Osteocyte (in vitro differentiated cells): ENCODE measurements at regions not wholly inside any gene's neighbourhood (a gene's known extent, or its start where the extent isn't known, plus 50 kb on each side); places are given as distances from the start of the nearest gene placed in this dataset.

Source experiments
- DNase-seq: peaks from one replicate; pipeline ENCODE4 v3.0.0; 2021; ENCODE audit warnings: mixed read lengths; ENCODE audit not compliant: unreplicated experiment; ENCODE audit errors: extremely low spot score
- H3K27ac Mint-ChIP-seq: one replicate; pipeline ENCODE4 v1.8.0; 2021; ENCODE audit warnings: mild to moderate bottlenecking, mixed read lengths; ENCODE audit not compliant: unreplicated experiment
- H3K27me3 Mint-ChIP-seq: one replicate; pipeline ENCODE4 v1.8.0; 2021; ENCODE audit warnings: mixed read lengths; ENCODE audit not compliant: unreplicated experiment
- H3K36me3 Mint-ChIP-seq: one replicate; pipeline ENCODE4 v1.8.0; 2021; ENCODE audit warnings: mixed read lengths; ENCODE audit not compliant: unreplicated experiment
- H3K4me1 Mint-ChIP-seq: one replicate; pipeline ENCODE4 v1.8.0; 2021; ENCODE audit warnings: mixed read lengths; ENCODE audit not compliant: unreplicated experiment
- H3K4me3 Mint-ChIP-seq: one replicate; pipeline ENCODE4 v1.8.0; 2021; ENCODE audit warnings: mild to moderate bottlenecking, moderate library complexity, mixed read lengths; ENCODE audit not compliant: unreplicated experiment
- H3K9me3 Mint-ChIP-seq: one replicate; pipeline ENCODE4 v1.8.0; 2021; ENCODE audit warnings: mixed read lengths; ENCODE audit not compliant: unreplicated experiment
- TF ChIP-seq, protein P1 (sequence below): fragments of 200-600 bp; sonication (generic); IDR thresholded peaks from 2 replicates; pipeline ENCODE4 v1.5.0; 2021; ENCODE audit warnings: antibody characterized with exemption, mild to moderate bottlenecking, moderate library complexity

DNA sequence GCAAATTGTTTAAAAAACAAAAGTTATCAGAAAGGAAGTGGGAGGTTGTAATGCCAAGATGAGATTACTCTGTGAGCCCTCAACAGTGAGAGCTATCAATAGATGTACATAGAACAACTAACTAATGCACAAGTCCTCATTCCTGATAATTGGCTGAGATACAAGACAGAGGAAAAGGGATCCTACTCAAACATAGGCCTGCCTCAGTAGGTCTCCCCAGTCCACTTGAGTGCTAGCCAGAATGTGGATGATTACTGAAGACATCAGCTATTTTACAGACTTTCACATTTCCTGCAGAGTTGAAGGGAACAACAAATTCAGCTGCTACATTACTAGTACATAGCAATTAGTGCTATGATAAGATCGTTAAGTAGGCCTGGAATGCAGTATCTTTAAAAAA lies 981.9 kb downstream of the TUSC7 start:
- Mint-ChIP-seq H3K9me3 (no peaks in the 10 kb centered on the region), H3K4me3 (no peak overlapping the region), H3K4me1 (no peaks in the 10 kb centered on the region), H3K36me3 (no peaks in the 10 kb centered on the region), H3K27ac (no peak overlapping the region), H3K27me3 (peaks cover 15% of the 10 kb centered on the region)
- TF ChIP-seq, protein P1, sequence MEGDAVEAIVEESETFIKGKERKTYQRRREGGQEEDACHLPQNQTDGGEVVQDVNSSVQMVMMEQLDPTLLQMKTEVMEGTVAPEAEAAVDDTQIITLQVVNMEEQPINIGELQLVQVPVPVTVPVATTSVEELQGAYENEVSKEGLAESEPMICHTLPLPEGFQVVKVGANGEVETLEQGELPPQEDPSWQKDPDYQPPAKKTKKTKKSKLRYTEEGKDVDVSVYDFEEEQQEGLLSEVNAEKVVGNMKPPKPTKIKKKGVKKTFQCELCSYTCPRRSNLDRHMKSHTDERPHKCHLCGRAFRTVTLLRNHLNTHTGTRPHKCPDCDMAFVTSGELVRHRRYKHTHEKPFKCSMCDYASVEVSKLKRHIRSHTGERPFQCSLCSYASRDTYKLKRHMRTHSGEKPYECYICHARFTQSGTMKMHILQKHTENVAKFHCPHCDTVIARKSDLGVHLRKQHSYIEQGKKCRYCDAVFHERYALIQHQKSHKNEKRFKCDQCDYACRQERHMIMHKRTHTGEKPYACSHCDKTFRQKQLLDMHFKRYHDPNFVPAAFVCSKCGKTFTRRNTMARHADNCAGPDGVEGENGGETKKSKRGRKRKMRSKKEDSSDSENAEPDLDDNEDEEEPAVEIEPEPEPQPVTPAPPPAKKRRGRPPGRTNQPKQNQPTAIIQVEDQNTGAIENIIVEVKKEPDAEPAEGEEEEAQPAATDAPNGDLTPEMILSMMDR: no peak
- no peak for DNase-seq

DNA sequence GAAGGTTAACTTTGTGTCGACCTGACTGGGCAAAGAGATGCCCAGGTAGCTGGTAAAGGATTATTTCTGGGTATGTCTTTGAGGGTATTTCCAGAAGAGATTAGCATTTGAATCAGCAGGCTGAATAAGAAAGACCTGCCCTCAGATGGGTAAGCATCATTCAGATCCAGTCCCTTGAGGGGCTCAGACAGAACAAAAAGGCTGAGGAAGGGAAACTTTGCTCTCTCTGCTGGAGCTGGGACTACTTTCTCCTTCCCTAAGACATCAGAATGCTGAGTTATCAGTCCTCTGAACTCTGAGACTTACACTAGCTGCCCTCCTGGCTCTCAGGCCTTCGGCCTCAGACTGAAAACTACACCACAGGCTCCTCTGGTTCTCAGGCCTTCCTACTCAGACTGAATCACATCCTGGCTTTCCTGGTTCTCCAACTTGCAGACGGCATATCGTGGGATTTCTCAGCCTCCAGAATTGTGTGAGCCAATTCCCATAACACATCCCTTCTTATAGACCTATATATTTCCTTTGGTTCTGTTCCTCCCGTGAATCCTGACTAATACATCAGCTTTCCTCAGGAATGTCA lies 982.9 kb downstream of the TUSC7 start:
- no peaks in the 10 kb centered on the region for H3K4me1 Mint-ChIP-seq
- TF ChIP-seq, protein P1: no peak
- H3K36me3 Mint-ChIP-seq: no peaks in the 10 kb centered on the region
- H3K9me3 Mint-ChIP-seq: no peaks in the 10 kb centered on the region
- no peak for DNase-seq
- H3K4me3 Mint-ChIP-seq: no peak overlapping the region
- peaks cover 19% of the 10 kb centered on the region for H3K27me3 Mint-ChIP-seq
- H3K27ac Mint-ChIP-seq: no peak overlapping the region

DNA sequence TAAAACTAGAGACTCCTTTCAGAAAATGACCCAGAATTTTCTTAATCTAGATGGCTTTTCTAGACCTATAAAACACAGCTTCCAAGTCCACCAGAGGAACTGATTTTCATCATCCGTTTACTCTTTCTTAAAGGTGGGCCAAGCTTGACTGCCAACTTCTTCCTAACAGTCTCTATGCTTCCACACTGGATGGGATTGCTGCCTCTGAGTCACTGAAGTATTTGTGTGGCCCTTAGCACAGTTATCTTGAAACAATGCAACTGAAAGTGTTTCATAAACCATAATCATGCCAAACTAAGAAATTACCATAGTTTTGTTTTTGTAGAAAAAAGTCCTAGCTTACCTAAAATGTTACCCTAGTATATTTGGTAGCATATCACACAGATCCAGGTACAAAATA lies 985.7 kb downstream of the TUSC7 start:
- DNase-seq: no peak

DNA sequence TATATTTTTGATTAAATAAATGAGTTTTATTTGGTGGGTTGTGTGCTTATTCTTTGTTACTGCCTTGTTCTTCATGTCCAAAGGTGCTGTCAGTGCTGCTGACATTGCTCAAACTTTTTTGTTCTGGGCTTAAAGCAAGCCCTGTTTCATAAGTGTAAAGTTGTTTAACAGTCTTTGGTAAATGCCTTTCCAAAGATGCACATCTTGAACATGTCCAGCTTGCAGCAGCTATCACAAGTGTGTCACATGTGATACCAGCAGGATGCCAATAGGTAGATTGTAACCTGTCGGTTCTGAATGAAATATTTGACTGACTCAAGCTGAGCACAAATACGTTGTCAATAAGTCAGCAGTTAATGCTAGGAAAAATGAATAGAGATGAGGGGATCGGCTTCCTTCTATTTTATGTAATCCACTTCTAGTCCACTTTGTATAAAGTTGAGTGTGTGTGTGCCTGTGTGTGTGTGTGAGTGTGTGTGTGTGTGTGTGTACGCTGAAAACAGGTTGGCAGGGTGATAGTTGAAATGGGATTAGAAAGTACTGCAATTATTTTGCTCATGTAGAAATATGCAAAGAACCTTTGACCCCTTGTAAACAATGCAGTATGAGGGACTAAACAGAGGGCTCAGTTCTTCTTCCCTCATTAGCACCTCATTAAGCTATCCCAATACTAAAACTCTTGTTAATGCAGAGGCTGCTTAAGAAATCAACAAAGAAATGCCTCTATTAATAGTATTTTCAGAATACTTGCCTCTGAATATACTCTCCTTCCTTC lies 986.5 kb downstream of the TUSC7 start:
- Mint-ChIP-seq H3K27ac (no peak overlapping the region), H3K27me3 (peaks cover 15% of the 10 kb centered on the region), H3K4me1 (peaks cover 8% of the 10 kb centered on the region), H3K9me3 (no peaks in the 10 kb centered on the region), H3K36me3 (no peaks in the 10 kb centered on the region), H3K4me3 (no peak overlapping the region)
- no peak for DNase-seq
- TF ChIP-seq, protein P1: no peak

More for the DNA sequence above, 985.7 kb downstream of the TUSC7 start:
- Mint-ChIP-seq H3K27me3 (peaks cover 13% of the 10 kb centered on the region), H3K9me3 (no peaks in the 10 kb centered on the region), H3K4me3 (no peak overlapping the region), H3K36me3 (no peaks in the 10 kb centered on the region), H3K27ac (no peak overlapping the region), H3K4me1 (peaks cover 2% of the 10 kb centered on the region)
- TF ChIP-seq, protein P1: no peak

DNA sequence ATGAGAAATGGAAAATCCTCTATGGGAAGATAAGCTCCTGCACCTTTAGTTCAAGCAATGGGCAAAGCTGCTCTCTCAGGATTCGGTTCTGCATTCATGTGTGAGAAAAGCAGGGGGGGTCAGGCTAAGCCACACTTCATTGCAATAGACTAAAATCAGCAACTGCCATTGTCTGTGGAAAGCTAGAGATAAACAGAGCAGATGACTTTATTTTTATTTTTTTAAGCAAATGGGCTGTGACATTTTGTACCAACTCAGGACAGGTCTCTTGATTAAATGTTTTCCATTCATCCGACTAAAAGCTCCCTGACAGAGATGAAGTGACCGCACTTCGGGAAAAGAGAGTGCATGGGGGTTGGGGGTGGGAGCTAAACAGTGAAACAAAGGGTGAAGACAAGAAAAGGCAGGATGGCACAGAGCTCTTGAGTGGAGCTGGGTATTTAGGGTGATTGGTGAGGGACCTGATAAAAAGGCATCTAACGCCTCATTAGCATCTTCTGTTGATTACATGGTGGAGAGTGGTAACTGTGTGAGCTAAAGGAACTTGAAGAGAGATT lies 987.4 kb downstream of the TUSC7 start:
- H3K4me1 Mint-ChIP-seq: peaks cover 8% of the 10 kb centered on the region
- H3K27me3 Mint-ChIP-seq: peaks cover 16% of the 10 kb centered on the region
- no peak overlapping the region for H3K4me3 Mint-ChIP-seq
- H3K27ac Mint-ChIP-seq: no peak overlapping the region
- no peaks in the 10 kb centered on the region for H3K36me3 Mint-ChIP-seq
- TF ChIP-seq, protein P1: no peak
- no peaks in the 10 kb centered on the region for H3K9me3 Mint-ChIP-seq
- no peak for DNase-seq
